Kidney (tissue), 13 donors: ENCODE measurements at regions not wholly inside any gene's neighbourhood (a gene's known extent, or its start where the extent isn't known, plus 50 kb on each side); places are given as distances from the start of the nearest gene placed in this dataset.
"Not testable (repeated sequence)": the region's sequence is repeated elsewhere in the genome, so short reads cannot be mapped to it uniquely, and the experiment has no call there.

Experiments
- DNase-seq, 5 donors: peaks; one replicate each; pipeline ENCODE4 v3.0.0-alpha.2; 2013 to 2020
- FAIRE-seq: peaks from 2 replicates; lab custom pipeline; 2012; peaks lifted over from hg19 to GRCh38; lab: Jason Lieb, UNC
- H3K27ac ChIP-seq, 2 donors: one replicate each; pipeline ENCODE4 v1.7.0; 2013; ENCODE audit warnings: low read depth in 2 of 2, low read length in 2 of 2, inconsistent platforms in 1 of 2
- H3K27me3 ChIP-seq: one replicate; pipeline ENCODE4 v1.7.1; 2013; ENCODE audit warnings: low read length, inconsistent platforms; ENCODE audit not compliant: control insufficient read depth, insufficient read depth
- H3K36me3 ChIP-seq, 3 donors: one replicate each; pipeline versions ENCODE4 v1.7.0 to v1.7.1; 2013; ENCODE audit warnings: low read length in 3 of 3, control low read depth in 1 of 3, inconsistent platforms in 1 of 3; ENCODE audit not compliant: insufficient read depth in 3 of 3, control insufficient read depth in 2 of 3
- H3K4me1 ChIP-seq, 3 donors: one replicate each; pipeline versions ENCODE4 v1.7.0 to v1.7.1; 2013; ENCODE audit warnings: low read length in 3 of 3, inconsistent platforms in 1 of 3, low read depth in 1 of 3; ENCODE audit not compliant: control insufficient read depth in 2 of 3, insufficient read depth in 2 of 3
- H3K4me3 ChIP-seq, 3 donors: one replicate each; pipeline versions ENCODE4 v1.7.0 to v1.8.1; 2013; ENCODE audit warnings: low read length in 3 of 3, control low read depth in 1 of 3, inconsistent platforms in 1 of 3
- H3K9ac ChIP-seq, 3 donors: one replicate each; pipeline versions ENCODE4 v1.7.0 to v1.7.1; 2013; ENCODE audit warnings: low read length in 3 of 3, control low read depth in 1 of 3, inconsistent platforms in 1 of 3
- H3K9me3 ChIP-seq, 3 donors: one replicate each; pipeline versions ENCODE4 v1.7.0 to v1.7.1; 2013; ENCODE audit warnings: low read length in 3 of 3, control low read depth in 1 of 3, inconsistent platforms in 1 of 3; ENCODE audit not compliant: control insufficient read depth in 2 of 3, insufficient read depth in 1 of 3
- CTCF ChIP-seq: IDR thresholded peaks from 3 replicates; pipeline ENCODE4 v1.5.1; 2012; ENCODE audit warnings: mild to moderate bottlenecking, moderate library complexity, borderline replicate concordance; ENCODE audit not compliant: insufficient read depth; ENCODE audit errors: extremely low read depth
- intact Hi-C: fragments of 100-400 bp; cut with DNase I; formaldehyde crosslinking; loops from one replicate; pipeline ENCODE4 v1.11.1; 2022
- donor health status: control.
- donor health status: control.
- donor health status: control.
- donor health status: control.
- donor health status: control.
- donor health status: DM: yes; HTN: yes; CAD: no.
- donor health status: Normal renal cell carcinoma (clear cell type).

GRCh38 chr5:122661496-122662180 lies 113.2 kb upstream of the SNX2 start:
- Histone ChIP-seq H3K27me3 (no peaks in the 10 kb centered on the region), H3K4me1 (no peaks in the 10 kb centered on the region), H3K27ac (no peak overlapping the region), H3K9ac (no peak overlapping the region), H3K36me3 (no peaks in the 10 kb centered on the region), H3K4me3 (no peak overlapping the region), H3K9me3 (no peaks in the 10 kb centered on the region)
- DNase-seq, result no peak
- FAIRE-seq, result no peak
- intact Hi-C loops, result no loop called here
- TF ChIP-seq CTCF, result no peak

GRCh38 chr5:122665051-122665450 lies 109.8 kb upstream of the SNX2 start:
- no peak for TF ChIP-seq CTCF
- Histone ChIP-seq H3K27me3 (no peaks in the 10 kb centered on the region), H3K27ac (no peak overlapping the region), H3K4me3 (no peak overlapping the region), H3K9me3 (no peaks in the 10 kb centered on the region), H3K9ac (no peak overlapping the region), H3K4me1 (no peaks in the 10 kb centered on the region), H3K36me3 (no peaks in the 10 kb centered on the region)
- intact Hi-C loops, result no loop called here
- DNase-seq, result no peak
- no peak for FAIRE-seq

GRCh38 chr5:122668552-122668951 lies 106.3 kb upstream of the SNX2 start:
- no peak for TF ChIP-seq CTCF
- H3K4me1 ChIP-seq, result no peaks in the 10 kb centered on the region
- H3K4me3 ChIP-seq, result no peak overlapping the region
- H3K9me3 ChIP-seq, result no peaks in the 10 kb centered on the region
- FAIRE-seq (no peak), DNase-seq (no peak)
- intact Hi-C loops, result no loop called here
- no peak overlapping the region for H3K27ac ChIP-seq
- H3K36me3 ChIP-seq, result no peaks in the 10 kb centered on the region
- no peaks in the 10 kb centered on the region for H3K27me3 ChIP-seq
- no peak overlapping the region for H3K9ac ChIP-seq

GRCh38 chr5:122669709-122670108 lies 105.2 kb upstream of the SNX2 start:
- H3K36me3 ChIP-seq, H3K4me3 ChIP-seq, FAIRE-seq, H3K9me3 ChIP-seq, H3K9ac ChIP-seq, H3K27me3 ChIP-seq, H3K27ac ChIP-seq, intact Hi-C loops, DNase-seq, H3K4me1 ChIP-seq: not testable (repeated sequence)
